ENCODE measurements at regions not wholly inside any gene's neighbourhood (a gene's known extent, or its start where the extent isn't known, plus 50 kb on each side); places are given as distances from the start of the nearest gene placed in this dataset.
"Not testable (repeated sequence)": the region's sequence is repeated elsewhere in the genome, so short reads cannot be mapped to it uniquely, and the experiment has no call there.

DNA sequence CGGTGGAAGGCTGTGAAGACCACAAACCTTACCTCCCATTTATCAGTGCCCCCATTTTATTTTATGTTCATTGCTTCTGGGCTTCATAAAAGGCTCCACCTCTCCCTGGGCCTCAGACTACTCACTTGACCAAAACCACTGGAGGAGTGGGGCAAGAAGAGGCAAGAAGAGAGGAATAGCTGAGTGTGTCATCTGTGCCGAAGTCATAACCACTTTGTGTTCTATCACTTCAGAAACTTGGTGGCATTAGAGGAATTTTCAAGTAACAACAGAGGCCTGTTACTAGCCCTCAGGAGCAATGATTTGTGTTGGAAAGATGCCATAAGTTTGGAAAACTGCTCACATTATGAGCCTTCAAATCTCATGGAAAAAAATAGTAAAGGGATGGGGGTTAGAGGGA, 88.7 kb upstream of the PIK3R1 start:
- H3K27me3 ChIP-seq = no peaks in the 10 kb centered on the region
- H3K4me3 ChIP-seq = no peak overlapping the region
- H3K36me3 ChIP-seq = no peaks in the 10 kb centered on the region
- DNase-seq = no peak
- no peaks in the 10 kb centered on the region for H3K9me3 ChIP-seq

DNA sequence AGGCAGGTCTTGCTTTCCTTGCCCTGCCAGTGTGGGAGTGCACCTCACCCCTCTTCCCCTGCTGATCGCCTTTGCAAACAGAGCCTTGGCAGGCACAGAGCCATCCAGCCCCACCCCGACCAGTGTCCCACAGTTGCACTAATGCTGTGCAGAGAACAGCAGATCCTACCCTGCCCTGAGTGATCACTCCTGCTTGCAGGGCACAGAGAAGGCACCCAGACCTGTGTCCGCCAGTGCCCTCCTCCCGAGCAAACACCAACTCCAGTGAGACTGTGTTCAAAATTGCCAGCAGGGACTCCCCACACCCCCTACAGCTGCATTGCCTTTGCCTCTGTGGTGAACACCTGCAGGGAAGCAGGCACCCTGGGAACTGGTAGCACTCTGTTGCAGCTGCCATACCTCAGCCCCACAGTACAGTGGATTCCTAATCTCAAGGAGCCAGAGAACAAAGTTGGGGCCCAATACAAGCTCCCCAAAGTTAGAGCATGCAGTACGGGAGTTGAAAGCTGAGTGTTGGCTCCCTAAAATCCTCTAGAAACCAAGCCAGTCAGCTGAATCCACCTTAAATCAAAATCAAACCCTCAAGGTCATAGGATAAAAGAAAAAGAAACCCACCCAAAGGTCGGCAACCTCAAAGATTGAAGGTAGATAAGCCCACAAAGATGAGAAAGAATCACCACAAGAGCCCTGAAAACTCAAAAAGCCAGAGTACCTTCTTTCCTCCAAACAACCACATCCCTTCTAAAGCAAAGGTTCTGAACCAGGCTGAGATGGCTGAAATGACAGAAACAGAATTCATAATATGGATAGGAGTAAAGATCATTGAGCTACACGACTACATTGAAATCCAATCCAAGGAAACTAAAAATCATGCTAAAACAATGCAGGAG, 92.9 kb upstream of the PIK3R1 start:
- Histone ChIP-seq H3K4me3 (no peak overlapping the region), H3K27me3 (no peaks in the 10 kb centered on the region), H3K36me3 (no peaks in the 10 kb centered on the region), H3K9me3 (no peaks in the 10 kb centered on the region)
- DNase-seq = no peak

DNA sequence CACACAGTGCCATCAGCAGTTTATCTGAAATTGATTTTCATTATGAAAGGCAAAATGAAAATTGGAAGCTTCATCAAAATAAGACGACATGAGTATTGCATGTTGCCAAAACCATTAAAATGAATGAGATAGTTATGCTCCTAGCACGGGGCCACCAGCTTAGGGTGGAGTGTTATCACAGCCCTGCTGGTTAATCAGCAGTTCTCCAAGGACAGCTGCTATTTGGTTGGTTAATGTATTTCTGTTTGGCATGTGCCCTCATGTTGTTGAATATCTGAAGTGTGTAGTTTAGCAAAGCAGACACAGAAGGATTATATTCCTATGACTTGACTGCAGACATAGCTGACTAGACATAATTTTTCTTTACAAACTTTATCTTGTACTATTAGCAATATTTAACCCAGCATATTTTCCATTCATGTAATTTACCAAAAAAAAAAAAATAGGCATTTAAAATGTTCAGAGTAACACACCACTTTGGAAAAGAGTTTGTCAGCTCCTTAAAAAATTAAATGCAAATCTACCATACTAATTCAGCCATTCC, 98.6 kb upstream of the PIK3R1 start:
- DNase-seq = no peak
- H3K9me3 ChIP-seq = 0 out of 2 replicates have a peak, but pooled peaks cover 3% of the 10 kb centered on the region
- no peak overlapping the region for H3K4me3 ChIP-seq
- no peaks in the 10 kb centered on the region for H3K27me3 ChIP-seq
- H3K36me3 ChIP-seq = no peaks in the 10 kb centered on the region

DNA sequence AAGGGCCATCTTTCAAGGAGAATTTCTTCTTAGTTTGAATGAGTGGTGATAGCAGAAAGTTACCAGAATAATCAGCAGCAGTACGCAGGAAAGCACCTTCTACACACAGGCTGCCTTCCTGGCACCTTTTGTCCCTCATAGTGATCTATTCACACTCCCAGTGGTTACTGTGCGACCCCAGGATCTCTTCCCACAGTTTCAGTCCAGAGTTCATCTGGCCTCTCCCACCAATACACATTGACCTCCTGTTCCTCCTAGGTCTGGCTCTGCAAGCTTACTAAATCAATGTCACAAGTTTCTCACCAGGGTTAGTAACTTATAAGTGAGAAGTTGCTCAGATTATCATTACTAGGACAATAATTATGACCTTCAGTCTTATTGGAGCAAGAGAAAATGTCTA, 99.1 kb upstream of the PIK3R1 start:
- Histone ChIP-seq H3K36me3 (no peaks in the 10 kb centered on the region), H3K9me3 (0 out of 2 replicates have a peak, but pooled peaks cover 3% of the 10 kb centered on the region), H3K4me3 (no peak overlapping the region), H3K27me3 (no peaks in the 10 kb centered on the region)
- DNase-seq = no peak

DNA sequence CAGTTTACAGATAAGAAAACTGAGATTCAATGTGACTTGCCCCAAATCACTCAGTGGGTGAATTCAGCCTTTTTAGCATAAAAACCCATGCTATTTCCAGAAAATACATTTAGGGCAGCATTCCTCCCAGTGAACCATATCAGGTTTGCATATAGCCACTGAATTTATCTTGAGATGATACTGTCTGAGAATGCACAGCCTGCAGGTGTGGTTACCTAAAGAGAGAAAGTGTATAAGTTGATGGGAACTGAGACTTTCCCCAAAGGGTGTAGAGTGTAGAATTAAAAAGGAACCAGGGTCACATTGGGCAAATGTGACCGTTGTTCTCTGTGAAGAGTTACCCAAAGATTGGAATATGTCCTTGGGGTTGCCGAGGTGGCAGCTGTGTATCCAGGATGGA, 100.0 kb upstream of the PIK3R1 start:
- H3K27me3 ChIP-seq = no peaks in the 10 kb centered on the region
- DNase-seq = no peak

DNA sequence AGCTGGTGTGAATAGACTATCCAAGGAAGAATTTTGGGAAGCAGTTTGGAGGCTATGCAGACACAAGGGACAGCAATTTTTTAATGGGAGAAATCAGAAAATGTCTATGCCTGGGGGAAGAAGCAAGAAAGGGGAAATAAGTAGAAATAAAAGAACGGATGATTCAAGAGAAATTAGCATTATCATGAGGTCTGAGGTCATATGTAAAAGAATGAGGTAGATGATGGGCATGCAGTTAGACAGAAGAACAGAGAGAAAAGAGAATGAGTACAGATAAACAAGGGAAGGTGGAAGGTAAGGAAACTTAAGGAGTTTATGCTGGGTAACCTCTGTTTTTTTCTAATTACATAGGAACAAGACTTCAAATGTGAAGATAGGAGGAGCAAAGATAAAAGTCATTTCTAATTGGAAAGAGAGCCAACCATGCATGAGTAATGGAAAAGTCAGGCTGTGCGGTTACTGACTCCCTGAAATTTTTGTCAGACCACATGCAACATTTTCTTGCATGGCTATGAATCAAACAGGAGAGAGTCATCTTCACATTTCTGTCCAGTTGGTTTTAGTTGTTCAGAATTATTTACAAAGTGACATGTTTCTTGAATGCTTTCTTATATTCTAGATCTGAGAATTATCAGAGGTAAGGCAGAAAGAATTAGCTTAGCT, 101.0 kb upstream of the PIK3R1 start:
- H3K9me3 ChIP-seq = 0 out of 2 replicates have a peak, but pooled peaks cover 3% of the 10 kb centered on the region
- no peaks in the 10 kb centered on the region for H3K27me3 ChIP-seq
- DNase-seq = no peak
- no peaks in the 10 kb centered on the region for H3K36me3 ChIP-seq
- H3K4me3 ChIP-seq = no peak overlapping the region

More for the DNA sequence above, 100.0 kb upstream of the PIK3R1 start:
- no peak overlapping the region for H3K4me3 ChIP-seq
- H3K36me3 ChIP-seq = no peaks in the 10 kb centered on the region
- H3K9me3 ChIP-seq = 0 out of 2 replicates have a peak, but pooled peaks cover 3% of the 10 kb centered on the region

DNA sequence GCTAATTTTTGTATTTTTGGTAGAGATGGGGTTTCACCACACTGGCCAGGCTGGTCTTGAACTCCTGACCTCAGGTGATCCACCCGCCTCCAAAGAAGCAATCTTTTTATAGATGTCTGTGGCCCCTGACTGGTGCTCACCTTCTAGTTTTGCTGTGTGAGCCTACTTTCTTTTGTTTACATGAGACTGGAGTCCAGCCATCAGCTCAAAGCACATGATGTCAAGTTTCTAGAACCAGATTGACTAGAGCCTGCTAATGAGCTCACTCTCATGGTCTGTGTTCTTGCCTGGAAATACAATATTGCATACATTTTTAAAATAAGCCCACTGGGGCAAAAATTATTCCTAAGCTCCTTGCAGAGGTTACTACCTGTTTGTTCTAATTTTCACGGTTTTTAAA, 102.9 kb upstream of the PIK3R1 start:
- H3K9me3 ChIP-seq = 0 out of 2 replicates have a peak, but pooled peaks cover 3% of the 10 kb centered on the region
- no peaks in the 10 kb centered on the region for H3K27me3 ChIP-seq
- no peak for DNase-seq
- no peaks in the 10 kb centered on the region for H3K36me3 ChIP-seq
- no peak overlapping the region for H3K4me3 ChIP-seq

DNA sequence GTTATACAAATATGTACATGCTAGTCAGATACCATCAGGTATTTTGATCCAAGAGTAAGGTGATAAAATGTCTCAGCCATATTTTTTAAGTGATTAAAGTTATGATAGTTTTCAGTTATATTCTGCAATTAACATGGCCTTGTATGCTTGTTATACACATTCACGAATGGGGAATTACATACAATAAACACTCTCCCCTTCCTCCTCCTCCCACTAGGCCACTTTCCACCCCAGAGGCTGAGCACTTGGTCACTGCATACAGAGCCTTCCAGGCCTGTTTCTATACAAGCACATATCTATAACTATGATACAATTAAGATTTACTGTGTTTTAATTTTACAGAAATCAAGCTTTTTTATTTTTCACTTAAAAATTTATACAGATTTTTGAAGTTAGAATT, 104.7 kb upstream of the PIK3R1 start:
- H3K36me3 ChIP-seq = no peaks in the 10 kb centered on the region
- H3K9me3 ChIP-seq = peaks cover 5% of the 10 kb centered on the region; the same call in 1 of the 2 replicates
- no peaks in the 10 kb centered on the region for H3K27me3 ChIP-seq
- DNase-seq = no peak
- no peak overlapping the region for H3K4me3 ChIP-seq

DNA sequence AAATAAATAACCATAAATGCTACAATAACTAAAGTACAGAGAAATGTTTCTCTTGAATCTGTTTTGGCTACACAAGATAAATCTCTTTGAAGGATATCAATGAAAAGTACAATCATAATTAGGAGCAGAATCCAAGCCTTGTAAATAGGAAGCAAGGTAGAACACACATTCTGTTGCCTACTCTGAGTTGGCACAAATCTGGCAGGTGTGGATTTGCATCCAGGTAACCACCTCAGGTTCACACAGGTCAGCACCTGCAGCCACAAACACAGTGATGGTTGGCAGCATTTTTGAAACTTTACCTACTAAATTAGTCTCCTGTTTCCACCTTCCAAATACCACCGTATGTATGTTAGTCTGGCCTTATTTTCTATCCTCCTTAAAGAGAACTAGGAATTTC, 105.3 kb upstream of the PIK3R1 start:
- Histone ChIP-seq H3K36me3 (no peaks in the 10 kb centered on the region), H3K9me3 (peaks cover 5% of the 10 kb centered on the region; the same call in 1 of the 2 replicates), H3K4me3 (no peak overlapping the region), H3K27me3 (no peaks in the 10 kb centered on the region)
- no peak for DNase-seq

DNA sequence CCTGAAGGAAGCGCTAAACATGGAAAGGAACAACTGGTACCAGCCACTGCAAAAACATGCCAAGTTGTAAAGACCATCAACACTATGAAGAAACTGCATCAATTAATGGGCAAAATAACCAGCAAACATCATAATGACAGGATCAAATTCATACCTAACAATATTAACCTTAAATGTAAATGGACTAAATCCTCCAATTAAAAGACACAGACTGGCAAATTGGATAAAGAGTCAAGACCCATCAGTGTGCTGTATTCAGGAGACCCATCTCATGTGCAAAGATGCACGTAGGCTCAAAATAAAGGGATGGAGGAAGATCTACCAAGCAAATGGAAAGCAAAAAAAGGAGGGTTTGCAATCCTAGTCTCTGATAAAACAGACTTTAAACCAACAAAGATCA, 111.3 kb upstream of the PIK3R1 start:
- H3K9me3 ChIP-seq, DNase-seq, H3K4me3 ChIP-seq, H3K36me3 ChIP-seq, H3K27me3 ChIP-seq: not testable (repeated sequence)

DNA sequence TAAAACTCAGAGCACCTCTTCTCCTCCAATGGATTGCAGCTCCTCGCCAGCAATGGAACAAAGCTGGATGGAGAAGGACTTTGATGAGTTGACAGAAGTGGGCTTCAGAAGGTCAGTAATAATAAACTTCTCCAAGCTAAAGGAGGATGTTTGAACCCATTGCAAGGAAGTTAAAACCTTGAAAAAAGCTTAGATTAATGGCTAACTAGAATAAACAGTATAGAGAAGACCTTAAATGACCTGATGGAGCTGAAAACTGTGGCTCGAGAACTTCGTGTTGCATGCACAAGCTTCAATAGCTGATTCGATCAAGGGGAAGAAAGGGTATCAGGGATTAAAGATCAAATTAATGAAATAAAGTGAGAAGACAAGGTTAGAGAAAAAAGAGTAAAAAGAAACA, 112.3 kb upstream of the PIK3R1 start:
- H3K4me3 ChIP-seq, H3K9me3 ChIP-seq, H3K36me3 ChIP-seq, H3K27me3 ChIP-seq, DNase-seq: not testable (repeated sequence)

DNA sequence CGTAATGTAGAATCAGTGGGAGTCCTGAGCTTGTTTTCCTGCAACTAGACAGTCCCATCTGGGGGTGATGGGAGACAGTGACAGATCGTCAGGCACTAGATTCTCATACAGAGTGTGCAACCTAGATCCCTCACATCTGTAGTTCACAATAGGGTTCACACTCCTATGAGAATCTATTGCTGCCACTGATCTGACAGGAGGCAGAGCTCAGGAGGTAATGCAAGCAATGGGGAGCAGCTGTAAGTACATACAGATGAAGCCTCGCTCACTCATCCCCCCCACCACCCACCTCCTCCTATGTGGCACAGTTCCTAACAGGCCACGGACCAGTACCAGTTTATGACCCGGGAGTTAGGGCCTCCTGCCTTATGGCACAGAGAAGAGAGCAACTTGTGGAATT, 116.2 kb upstream of the PIK3R1 start:
- Histone ChIP-seq H3K36me3 (no peaks in the 10 kb centered on the region), H3K27me3 (no peaks in the 10 kb centered on the region), H3K4me3 (no peak overlapping the region), H3K9me3 (no peaks in the 10 kb centered on the region)
- no peak for DNase-seq

DNA sequence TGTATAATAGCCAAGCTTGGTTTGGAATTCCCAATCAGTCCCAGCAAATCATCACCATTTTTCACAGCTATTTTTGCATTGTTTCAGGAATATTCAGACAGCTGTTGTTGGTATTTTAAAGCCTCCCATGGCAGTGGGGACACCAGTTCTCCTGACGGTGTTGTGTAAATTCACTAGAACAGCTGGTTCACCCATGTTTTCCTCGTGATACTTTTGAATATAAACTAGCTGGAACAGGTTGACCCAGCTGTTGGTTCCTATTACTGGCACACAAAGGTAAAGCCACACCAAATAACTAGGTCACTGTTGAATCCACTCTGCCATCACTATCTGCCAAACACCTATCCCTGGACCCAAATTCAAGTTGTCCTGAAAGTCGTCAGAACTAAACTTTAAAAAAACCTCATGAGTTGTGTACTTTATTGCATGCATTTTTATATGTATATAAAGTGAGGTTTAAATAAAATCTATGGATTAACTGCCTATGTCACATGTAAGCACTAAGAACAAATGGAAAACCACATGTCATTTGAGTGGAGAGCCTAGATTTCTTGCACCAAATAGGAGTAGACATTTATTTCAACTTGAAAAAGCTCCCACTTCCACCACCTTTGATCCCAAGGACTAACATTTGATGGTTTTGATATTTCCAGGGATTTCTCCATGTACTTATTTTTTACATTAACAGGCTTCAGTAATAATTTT, 121.9 kb upstream of the PIK3R1 start:
- no peaks in the 10 kb centered on the region for H3K27me3 ChIP-seq
- no peaks in the 10 kb centered on the region for H3K9me3 ChIP-seq
- H3K36me3 ChIP-seq = no peaks in the 10 kb centered on the region
- DNase-seq = no peak
- H3K4me3 ChIP-seq = no peak overlapping the region

DNA sequence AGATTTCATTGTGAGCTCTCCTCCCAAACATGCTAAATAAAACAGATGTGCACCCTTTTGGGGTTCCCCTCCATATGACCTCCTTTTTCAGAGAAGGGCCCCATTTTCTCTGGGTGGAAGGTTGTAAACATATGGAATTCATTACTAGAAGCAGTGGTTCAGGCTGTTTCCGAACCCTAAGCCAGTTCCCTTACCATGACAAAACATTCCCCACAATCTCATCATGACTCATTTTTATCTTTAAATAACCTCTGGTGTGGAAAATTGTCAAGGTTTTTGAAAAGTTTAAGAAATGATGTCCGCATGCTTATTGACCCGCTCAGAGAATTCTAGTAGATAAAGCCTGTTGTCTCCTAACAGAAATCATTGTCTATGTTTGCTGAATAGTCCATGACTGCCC, 127.3 kb upstream of the PIK3R1 start:
- no peaks in the 10 kb centered on the region for H3K36me3 ChIP-seq
- H3K4me3 ChIP-seq = no peak overlapping the region

DNA sequence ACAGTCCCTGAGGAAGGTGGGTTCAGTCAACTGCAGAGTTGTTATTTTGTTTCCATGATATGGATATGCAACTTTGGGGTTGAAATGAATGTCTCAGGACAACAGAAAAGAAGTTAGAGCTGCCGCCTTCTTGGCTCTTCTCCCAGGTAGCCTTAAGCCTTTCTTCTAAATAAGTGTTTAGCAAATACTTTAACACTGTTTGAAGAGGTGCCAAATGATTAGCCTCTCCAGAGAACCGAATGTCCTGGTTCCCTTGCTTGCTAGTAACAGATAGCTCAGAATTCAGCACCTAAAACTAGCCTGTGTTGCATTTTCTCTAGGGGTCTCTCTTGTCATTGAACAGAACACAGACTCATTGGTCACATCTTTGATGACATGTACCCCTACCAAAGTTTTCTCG, 127.7 kb upstream of the PIK3R1 start:
- Histone ChIP-seq H3K27me3 (no peaks in the 10 kb centered on the region), H3K4me3 (no peak overlapping the region), H3K9me3 (no peaks in the 10 kb centered on the region), H3K36me3 (no peaks in the 10 kb centered on the region)
- peak; percentile 11 for DNase-seq

More for the DNA sequence above, 127.3 kb upstream of the PIK3R1 start:
- H3K27me3 ChIP-seq = no peaks in the 10 kb centered on the region
- DNase-seq = no peak
- no peaks in the 10 kb centered on the region for H3K9me3 ChIP-seq

DNA sequence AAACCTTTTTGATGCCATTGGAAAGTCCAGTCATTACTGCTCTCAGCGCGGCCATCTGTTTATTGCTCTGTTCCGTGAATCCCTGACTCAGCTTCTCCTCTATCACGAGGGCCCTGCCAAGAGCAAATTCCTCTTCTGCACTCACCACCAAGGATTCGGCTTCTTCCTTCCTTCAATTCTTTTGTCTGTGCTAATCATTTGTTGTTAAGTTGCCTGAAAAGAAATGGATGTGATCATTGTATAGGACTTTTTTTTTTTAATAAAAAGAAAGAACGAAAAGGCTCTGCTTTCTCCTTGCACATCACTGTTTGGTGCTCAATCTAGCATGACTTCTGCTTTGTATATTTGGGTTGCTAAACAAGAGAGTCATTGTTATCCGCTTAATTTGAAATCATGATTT, 128.7 kb upstream of the PIK3R1 start:
- no peaks in the 10 kb centered on the region for H3K36me3 ChIP-seq
- no peaks in the 10 kb centered on the region for H3K27me3 ChIP-seq
- no peak overlapping the region for H3K4me3 ChIP-seq
- peak; percentile 9 for DNase-seq
- H3K9me3 ChIP-seq = no peaks in the 10 kb centered on the region

DNA sequence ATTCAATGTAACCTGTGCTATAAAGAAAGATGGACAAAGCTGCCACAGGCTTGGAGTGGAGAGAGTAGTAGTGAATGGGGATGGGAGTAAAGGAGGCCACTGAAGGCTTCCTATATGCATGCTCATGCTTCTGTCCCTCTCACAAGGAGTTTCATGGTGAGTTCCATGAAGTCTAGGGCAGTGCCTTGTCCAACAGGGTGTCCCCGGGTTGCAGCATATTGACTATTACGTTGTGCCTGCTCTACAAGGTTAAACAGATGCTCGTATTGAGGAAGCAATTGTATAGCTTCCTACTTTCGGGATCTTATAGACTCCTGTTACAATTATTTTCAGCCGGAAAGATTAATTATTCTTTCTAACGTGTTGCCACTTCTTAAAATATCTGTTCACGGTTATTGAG, 129.1 kb upstream of the PIK3R1 start:
- DNase-seq = no peak
- H3K36me3 ChIP-seq = no peaks in the 10 kb centered on the region
- H3K27me3 ChIP-seq = no peaks in the 10 kb centered on the region

More for the DNA sequence above, 129.1 kb upstream of the PIK3R1 start:
- H3K4me3 ChIP-seq = no peak overlapping the region
- H3K9me3 ChIP-seq = no peaks in the 10 kb centered on the region
